ENCODE measurements at regions not wholly inside any gene's neighbourhood (a gene's known extent, or its start where the extent isn't known, plus 50 kb on each side); places are given as distances from the start of the nearest gene placed in this dataset.
A peak's percentile ranks its signal among the peaks of the same experiment; 100 is the strongest.

- H3K4me1 Mint-ChIP-seq (ENCODE audit: low read depth) = peaks cover 54% of the 10 kb centered on the region
- no peaks in the 10 kb centered on the region for H3K36me3 Mint-ChIP-seq (ENCODE audit: low read depth)
- no peak for DNase-seq
- no peak overlapping the region for H3K4me3 Mint-ChIP-seq
- H3K9me3 Mint-ChIP-seq = no peaks in the 10 kb centered on the region
- H3K27ac Mint-ChIP-seq = peak overlapping the region; percentile 75
- no peaks in the 10 kb centered on the region for H3K27me3 Mint-ChIP-seq (ENCODE audit: insufficient read depth)
- no peak for TF ChIP-seq CTCF (IDR thresholded peaks at IDR 0.05)
Observed at GRCh38 chr5:74272831-74273451, 367.6 kb downstream of the ENC1 start.

GRCh38 chr5:74272024-74272775 is 368.3 kb downstream of the ENC1 start:
- Mint-ChIP-seq H3K4me1 (ENCODE audit: low read depth) (peaks cover 54% of the 10 kb centered on the region), H3K9me3 (no peaks in the 10 kb centered on the region), H3K27ac (peak overlapping the region; percentile 75), H3K4me3 (peak overlapping the region; percentile 13; the same call in 1 of the 2 replicates), H3K36me3 (ENCODE audit: low read depth) (no peaks in the 10 kb centered on the region), H3K27me3 (ENCODE audit: insufficient read depth) (peaks cover 2% of the 10 kb centered on the region; the same call in 1 of the 2 replicates)
- no peak for TF ChIP-seq CTCF (IDR thresholded peaks at IDR 0.05)
- peak; percentile 70 for DNase-seq

- H3K4me3 Mint-ChIP-seq = no peak overlapping the region
- H3K27me3 Mint-ChIP-seq (ENCODE audit: insufficient read depth) = peaks cover 2% of the 10 kb centered on the region; the same call in 1 of the 2 replicates
- no peak overlapping the region for H3K27ac Mint-ChIP-seq
- H3K9me3 Mint-ChIP-seq = no peaks in the 10 kb centered on the region
- H3K36me3 Mint-ChIP-seq (ENCODE audit: low read depth) = no peaks in the 10 kb centered on the region
- DNase-seq = no peak
- peaks cover 31% of the 10 kb centered on the region for H3K4me1 Mint-ChIP-seq (ENCODE audit: low read depth)
- no peak for TF ChIP-seq CTCF (IDR thresholded peaks at IDR 0.05)
Observed at GRCh38 chr5:74268297-74268696, 372.2 kb downstream of the ENC1 start.

GRCh38 chr5:74266836-74267235 is 373.7 kb downstream of the ENC1 start:
- no peak for DNase-seq
- Mint-ChIP-seq H3K9me3 (no peaks in the 10 kb centered on the region), H3K27me3 (ENCODE audit: insufficient read depth) (peaks cover 2% of the 10 kb centered on the region; the same call in 1 of the 2 replicates), H3K36me3 (ENCODE audit: low read depth) (no peaks in the 10 kb centered on the region), H3K4me3 (no peak overlapping the region), H3K27ac (no peak overlapping the region), H3K4me1 (ENCODE audit: low read depth) (peaks cover 22% of the 10 kb centered on the region)
- no peak for TF ChIP-seq CTCF (IDR thresholded peaks at IDR 0.05)

- TF ChIP-seq CTCF (IDR thresholded peaks at IDR 0.05) = no peak
Observed at GRCh38 chr5:74266132-74266531, 374.4 kb downstream of the ENC1 start.

More at GRCh38 chr5:74266132-74266531, 374.4 kb downstream of the ENC1 start:
- H3K27me3 Mint-ChIP-seq (ENCODE audit: insufficient read depth) = peaks cover 2% of the 10 kb centered on the region; the same call in 1 of the 2 replicates
- H3K4me3 Mint-ChIP-seq = no peak overlapping the region
- peaks cover 16% of the 10 kb centered on the region for H3K4me1 Mint-ChIP-seq (ENCODE audit: low read depth)
- no peaks in the 10 kb centered on the region for H3K9me3 Mint-ChIP-seq
- H3K27ac Mint-ChIP-seq = no peak overlapping the region
- no peaks in the 10 kb centered on the region for H3K36me3 Mint-ChIP-seq (ENCODE audit: low read depth)
- DNase-seq = no peak
